Neural cell (in vitro differentiated cells): ENCODE measurements at regions not wholly inside any gene's neighbourhood (a gene's known extent, or its start where the extent isn't known, plus 50 kb on each side); places are given as distances from the start of the nearest gene placed in this dataset.

Source experiments
- EP300 ChIP-seq: fragments of 450-650 bp; conservative IDR thresholded peaks from 2 replicates; pipeline ENCODE4 v1.6.1; 2014; ENCODE audit warnings: antibody characterized with exemption, mild to moderate bottlenecking, moderate library complexity; ENCODE audit not compliant: poor library complexity, severe bottlenecking
- MXI1 ChIP-seq: fragments of 450-650 bp; conservative IDR thresholded peaks from 2 replicates; pipeline ENCODE4 v1.6.1; 2014; ENCODE audit warnings: antibody characterized with exemption, mild to moderate bottlenecking; ENCODE audit not compliant: poor library complexity, severe bottlenecking
- POLR2AphosphoS5 ChIP-seq: IDR thresholded peaks from 2 replicates; pipeline ENCODE4 v1.6.1; 2012
- TF ChIP-seq, protein P1 (sequence below): fragments of 450-650 bp; IDR thresholded peaks from 2 replicates; pipeline ENCODE4 v1.5.1; 2014; ENCODE audit warnings: antibody characterized with exemption, mild to moderate bottlenecking, moderate library complexity; ENCODE audit not compliant: poor library complexity, severe bottlenecking

DNA sequence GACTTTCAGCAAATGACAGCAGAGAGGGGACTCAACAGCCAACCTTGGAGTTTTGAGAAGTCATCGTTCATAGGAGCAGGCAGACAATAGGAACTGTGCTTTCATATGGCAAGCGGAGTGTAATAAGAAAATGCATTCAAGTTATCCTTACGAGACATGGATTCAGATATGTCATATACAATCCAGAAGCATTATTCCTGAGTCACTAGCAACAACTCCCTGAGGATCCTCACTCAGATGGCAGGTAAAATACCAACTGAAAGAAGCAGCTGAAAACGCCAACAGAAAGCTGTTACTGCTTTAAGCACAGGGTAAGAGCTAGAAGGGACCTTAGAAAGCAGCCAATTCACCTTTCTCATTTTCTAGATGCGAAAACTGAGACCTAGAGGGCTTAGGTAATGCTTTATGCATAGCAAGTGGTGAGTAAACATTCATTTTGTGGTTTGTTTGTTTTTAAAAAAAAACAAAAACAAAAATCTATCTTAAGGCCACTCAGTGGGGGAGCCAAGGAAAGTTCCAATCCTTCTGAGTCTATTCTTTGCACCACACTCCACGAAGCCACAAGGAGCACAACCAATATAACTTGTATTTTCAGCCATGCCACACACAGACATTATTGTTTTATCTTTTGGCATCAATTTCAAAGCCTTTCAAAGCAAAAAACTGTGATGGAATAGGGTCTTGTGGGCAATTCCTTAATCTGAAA, 89.1 kb upstream of the RIOK3 start:
- TF ChIP-seq POLR2AphosphoS5 (peak; percentile 63), EP300 (peak; percentile 50), MXI1 (no peak)
- TF ChIP-seq, protein P1, sequence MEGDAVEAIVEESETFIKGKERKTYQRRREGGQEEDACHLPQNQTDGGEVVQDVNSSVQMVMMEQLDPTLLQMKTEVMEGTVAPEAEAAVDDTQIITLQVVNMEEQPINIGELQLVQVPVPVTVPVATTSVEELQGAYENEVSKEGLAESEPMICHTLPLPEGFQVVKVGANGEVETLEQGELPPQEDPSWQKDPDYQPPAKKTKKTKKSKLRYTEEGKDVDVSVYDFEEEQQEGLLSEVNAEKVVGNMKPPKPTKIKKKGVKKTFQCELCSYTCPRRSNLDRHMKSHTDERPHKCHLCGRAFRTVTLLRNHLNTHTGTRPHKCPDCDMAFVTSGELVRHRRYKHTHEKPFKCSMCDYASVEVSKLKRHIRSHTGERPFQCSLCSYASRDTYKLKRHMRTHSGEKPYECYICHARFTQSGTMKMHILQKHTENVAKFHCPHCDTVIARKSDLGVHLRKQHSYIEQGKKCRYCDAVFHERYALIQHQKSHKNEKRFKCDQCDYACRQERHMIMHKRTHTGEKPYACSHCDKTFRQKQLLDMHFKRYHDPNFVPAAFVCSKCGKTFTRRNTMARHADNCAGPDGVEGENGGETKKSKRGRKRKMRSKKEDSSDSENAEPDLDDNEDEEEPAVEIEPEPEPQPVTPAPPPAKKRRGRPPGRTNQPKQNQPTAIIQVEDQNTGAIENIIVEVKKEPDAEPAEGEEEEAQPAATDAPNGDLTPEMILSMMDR = no peak
